Thymus (tissue), 11 donors: ENCODE measurements at regions not wholly inside any gene's neighbourhood (a gene's known extent, or its start where the extent isn't known, plus 50 kb on each side); places are given as distances from the start of the nearest gene placed in this dataset.

Source experiments
- DNase-seq, 9 donors: peaks; one replicate each; pipeline ENCODE4 v3.0.0-alpha.2; 2013; ENCODE audit warnings: low spot score in 9 of 9, low read depth in 6 of 9, missing footprints in 1 of 9
- H3K27ac ChIP-seq, 2 donors: one replicate each; pipeline ENCODE4 v1.5.1; 2013; ENCODE audit warnings: control low read depth in 1 of 2, low read depth in 1 of 2, low read length in 1 of 2, mild to moderate bottlenecking in 1 of 2, moderate library complexity in 1 of 2
- H3K27me3 ChIP-seq, 2 donors: one replicate each; pipeline ENCODE4 v1.5.1; 2013; ENCODE audit warnings: low read length in 1 of 2; ENCODE audit not compliant: control insufficient read depth in 2 of 2, insufficient read depth in 1 of 2
- H3K36me3 ChIP-seq, 2 donors: one replicate each; pipeline ENCODE4 v1.5.1; 2013; ENCODE audit warnings: low read length in 1 of 2, mild to moderate bottlenecking in 1 of 2, moderate library complexity in 1 of 2; ENCODE audit not compliant: control insufficient read depth in 2 of 2, insufficient read depth in 2 of 2
- H3K4me1 ChIP-seq, 2 donors: one replicate each; pipeline ENCODE4 v1.5.1; 2013; ENCODE audit warnings: low read length in 2 of 2; ENCODE audit not compliant: control insufficient read depth in 2 of 2, insufficient read depth in 2 of 2
- H3K4me3 ChIP-seq, 2 donors: one replicate each; pipeline ENCODE4 v1.5.1; 2013; ENCODE audit warnings: low read length in 2 of 2, control low read depth in 1 of 2, mild to moderate bottlenecking in 1 of 2
- H3K9me3 ChIP-seq, 2 donors: one replicate each; pipeline ENCODE4 v1.5.1; 2013; ENCODE audit warnings: low read length in 1 of 2, mild to moderate bottlenecking in 1 of 2; ENCODE audit not compliant: control insufficient read depth in 2 of 2, insufficient read depth in 1 of 2
- WGBS: extraction: QIAGEN DNeasy Blood & Tissue Kit; methylation state at CpG from one replicate; pipeline ENCODE4 v1.1.7; 2013; 5-methylcytosine and 5-hydroxymethylcytosine counted together
- donor health status: healthy.

GRCh38 chr1:57633056-57633455, 209.2 kb upstream of the DAB1 start:
- Histone ChIP-seq H3K9me3 (no peaks in the 10 kb centered on the region), H3K4me3 (no peak overlapping the region)
- WGBS, result 47% methylated on average over 4 of the region's 4 CpGs

GRCh38 chr1:57632401-57632800, 208.5 kb upstream of the DAB1 start:
- 35% methylated on average over 3 of the region's 3 CpGs for WGBS

More at GRCh38 chr1:57633056-57633455, 209.2 kb upstream of the DAB1 start:
- Histone ChIP-seq H3K4me1 (no peaks in the 10 kb centered on the region), H3K27me3 (no peaks in the 10 kb centered on the region), H3K36me3 (no peaks in the 10 kb centered on the region), H3K27ac (no peak overlapping the region)
- no peak for DNase-seq

GRCh38 chr1:57627612-57628011, 203.8 kb upstream of the DAB1 start:
- no peak overlapping the region for H3K27ac ChIP-seq
- no peaks in the 10 kb centered on the region for H3K36me3 ChIP-seq
- H3K4me3 ChIP-seq, result no peak overlapping the region
- no peak for DNase-seq
- H3K27me3 ChIP-seq, result no peaks in the 10 kb centered on the region
- no peaks in the 10 kb centered on the region for H3K9me3 ChIP-seq
- H3K4me1 ChIP-seq, result no peaks in the 10 kb centered on the region

More at GRCh38 chr1:57632401-57632800, 208.5 kb upstream of the DAB1 start:
- no peak overlapping the region for H3K27ac ChIP-seq
- no peaks in the 10 kb centered on the region for H3K27me3 ChIP-seq
- no peaks in the 10 kb centered on the region for H3K9me3 ChIP-seq
- no peak overlapping the region for H3K4me3 ChIP-seq
- no peaks in the 10 kb centered on the region for H3K4me1 ChIP-seq
- DNase-seq, result no peak
- H3K36me3 ChIP-seq, result no peaks in the 10 kb centered on the region

- 79% methylated on average over 3 of the region's 3 CpGs for WGBS
- H3K27ac ChIP-seq, result no peak overlapping the region
- no peaks in the 10 kb centered on the region for H3K27me3 ChIP-seq
Observed at GRCh38 chr1:57623791-57624538, 200.1 kb upstream of the DAB1 start.

GRCh38 chr1:57623039-57623790, 199.4 kb upstream of the DAB1 start:
- 59% methylated on average over 18 of the region's 18 CpGs for WGBS
- no peaks in the 10 kb centered on the region for H3K9me3 ChIP-seq
- DNase-seq, result no peak
- H3K4me1 ChIP-seq, result no peaks in the 10 kb centered on the region
- no peak overlapping the region for H3K4me3 ChIP-seq
- no peak overlapping the region for H3K27ac ChIP-seq
- H3K36me3 ChIP-seq, result no peaks in the 10 kb centered on the region
- H3K27me3 ChIP-seq, result no peaks in the 10 kb centered on the region

More at GRCh38 chr1:57623791-57624538, 200.1 kb upstream of the DAB1 start:
- no peak overlapping the region for H3K4me3 ChIP-seq
- H3K36me3 ChIP-seq, result no peaks in the 10 kb centered on the region
- H3K4me1 ChIP-seq, result no peaks in the 10 kb centered on the region
- no peak for DNase-seq
- H3K9me3 ChIP-seq, result no peaks in the 10 kb centered on the region

- no peak overlapping the region for H3K27ac ChIP-seq
- no peak for DNase-seq
- no peak overlapping the region for H3K4me3 ChIP-seq
- no peaks in the 10 kb centered on the region for H3K27me3 ChIP-seq
- H3K9me3 ChIP-seq, result no peaks in the 10 kb centered on the region
- H3K36me3 ChIP-seq, result no peaks in the 10 kb centered on the region
- 77% methylated on average over 1 of the region's 1 CpG for WGBS
- H3K4me1 ChIP-seq, result no peaks in the 10 kb centered on the region
Observed at GRCh38 chr1:57621776-57622175, 197.9 kb upstream of the DAB1 start.

- Histone ChIP-seq H3K36me3 (no peaks in the 10 kb centered on the region), H3K9me3 (no peaks in the 10 kb centered on the region), H3K4me3 (no peak overlapping the region), H3K27me3 (no peaks in the 10 kb centered on the region), H3K4me1 (no peaks in the 10 kb centered on the region), H3K27ac (no peak overlapping the region)
- 72% methylated on average over 4 of the region's 4 CpGs for WGBS
- no peak for DNase-seq
Observed at GRCh38 chr1:57620605-57621004, 196.7 kb upstream of the DAB1 start.

- no peaks in the 10 kb centered on the region for H3K27me3 ChIP-seq
- H3K4me1 ChIP-seq, result no peaks in the 10 kb centered on the region
- 97% methylated on average over 4 of the region's 4 CpGs for WGBS
Observed at GRCh38 chr1:57616921-57617320, 193.1 kb upstream of the DAB1 start.

GRCh38 chr1:57615956-57616355, 192.1 kb upstream of the DAB1 start:
- no peak overlapping the region for H3K27ac ChIP-seq
- no peak for DNase-seq
- no peaks in the 10 kb centered on the region for H3K36me3 ChIP-seq
- 66% methylated on average over 4 of the region's 4 CpGs for WGBS
- no peaks in the 10 kb centered on the region for H3K9me3 ChIP-seq
- no peaks in the 10 kb centered on the region for H3K27me3 ChIP-seq
- no peaks in the 10 kb centered on the region for H3K4me1 ChIP-seq
- H3K4me3 ChIP-seq, result no peak overlapping the region

More at GRCh38 chr1:57616921-57617320, 193.1 kb upstream of the DAB1 start:
- no peak for DNase-seq
- no peaks in the 10 kb centered on the region for H3K36me3 ChIP-seq
- no peak overlapping the region for H3K4me3 ChIP-seq
- H3K9me3 ChIP-seq, result no peaks in the 10 kb centered on the region
- no peak overlapping the region for H3K27ac ChIP-seq
